Myocyte (in vitro differentiated cells): ENCODE measurements at regions not wholly inside any gene's neighbourhood (a gene's known extent, or its start where the extent isn't known, plus 50 kb on each side); places are given as distances from the start of the nearest gene placed in this dataset.
A peak's percentile ranks its signal among the peaks of the same experiment; 100 is the strongest.
"Not testable (repeated sequence)": the region's sequence is repeated elsewhere in the genome, so short reads cannot be mapped to it uniquely, and the experiment has no call there.

Source experiments
- DNase-seq: peaks from one replicate; pipeline ENCODE4 v3.0.0-alpha.2; 2012; ENCODE audit warnings: low read depth

DNA sequence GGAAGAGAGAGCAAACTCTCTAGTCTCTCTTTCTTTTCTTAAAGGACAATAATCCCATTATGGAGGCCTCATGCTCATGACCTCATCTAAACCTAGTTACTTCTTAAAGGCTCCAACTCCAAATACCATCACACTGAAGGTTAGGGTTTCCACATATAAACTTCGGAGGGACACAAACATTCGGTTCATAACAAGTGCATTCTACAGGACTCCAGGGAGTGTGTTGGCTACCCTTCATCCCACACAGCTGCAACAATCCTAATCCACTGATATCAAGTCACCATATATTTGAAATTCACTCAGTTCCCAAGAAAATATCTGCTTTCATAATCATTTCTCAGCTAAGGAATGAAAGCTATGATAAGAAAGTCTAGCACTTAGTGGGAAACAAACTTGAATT, 265.9 kb upstream of the PLEKHG7 start:
- DNase-seq = peak; percentile 27

GRCh38 chr12:92434607-92435025, 268.2 kb upstream of the PLEKHG7 start:
- DNase-seq = no peak

- DNase-seq = peak; percentile 65
These were observed 269.9 kb upstream of the PLEKHG7 start for GRCh38 chr12:92432724-92433441.

GRCh38 chr12:92431146-92431545, 271.6 kb upstream of the PLEKHG7 start:
- DNase-seq = peak; percentile 24

DNA sequence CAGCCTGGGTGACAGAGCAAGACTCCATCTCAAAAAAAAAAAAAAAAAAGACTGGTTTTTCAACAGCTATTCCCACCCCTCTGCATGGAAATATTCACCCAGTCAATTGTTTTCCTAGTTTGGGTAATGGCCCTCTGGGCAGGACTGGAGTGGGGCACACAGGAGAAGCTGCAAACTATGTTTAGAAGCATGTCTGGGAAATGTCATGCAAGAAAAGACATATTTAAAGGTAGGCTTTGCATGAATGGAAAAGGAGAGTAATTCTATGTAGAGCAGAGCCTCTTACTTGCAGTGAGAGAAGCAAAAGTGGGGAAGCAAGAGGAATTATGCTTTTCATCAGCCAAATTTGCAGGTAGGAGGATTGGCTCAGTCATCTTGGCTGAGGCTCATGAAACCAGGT, 276.5 kb upstream of the PLEKHG7 start:
- DNase-seq = no peak

- no peak for DNase-seq
These were observed 277.6 kb upstream of the PLEKHG7 start for GRCh38 chr12:92425165-92425564.

DNA sequence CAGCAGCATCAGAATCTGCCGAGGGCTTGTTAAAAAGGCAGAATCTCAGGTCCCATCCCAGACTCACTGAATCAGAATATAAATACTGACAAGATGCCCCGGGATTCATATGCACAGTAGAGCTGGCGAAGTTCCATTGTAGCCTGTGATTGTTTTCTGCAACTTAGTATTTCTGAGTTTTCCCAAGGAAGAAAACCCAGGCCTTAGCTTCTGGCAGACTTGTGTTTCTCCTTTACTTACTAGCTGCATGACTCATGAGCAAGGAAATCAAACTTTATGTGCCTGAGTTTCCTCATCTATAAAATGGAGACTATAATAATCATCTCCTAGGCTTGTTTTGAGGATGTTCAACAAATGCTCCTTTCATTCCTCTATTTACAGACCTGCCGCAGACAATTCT, 278.5 kb upstream of the PLEKHG7 start:
- no peak for DNase-seq

GRCh38 chr12:92421701-92422100, 276.1 kb upstream of the BTG1 start:
- DNase-seq = no peak

- no peak for DNase-seq
These were observed 275.4 kb upstream of the BTG1 start for GRCh38 chr12:92421042-92421441.

- DNase-seq = no peak
These were observed 273.6 kb upstream of the BTG1 start for GRCh38 chr12:92419201-92419600.

- no peak for DNase-seq
These were observed 272.7 kb upstream of the BTG1 start for GRCh38 chr12:92418381-92418780.

DNA sequence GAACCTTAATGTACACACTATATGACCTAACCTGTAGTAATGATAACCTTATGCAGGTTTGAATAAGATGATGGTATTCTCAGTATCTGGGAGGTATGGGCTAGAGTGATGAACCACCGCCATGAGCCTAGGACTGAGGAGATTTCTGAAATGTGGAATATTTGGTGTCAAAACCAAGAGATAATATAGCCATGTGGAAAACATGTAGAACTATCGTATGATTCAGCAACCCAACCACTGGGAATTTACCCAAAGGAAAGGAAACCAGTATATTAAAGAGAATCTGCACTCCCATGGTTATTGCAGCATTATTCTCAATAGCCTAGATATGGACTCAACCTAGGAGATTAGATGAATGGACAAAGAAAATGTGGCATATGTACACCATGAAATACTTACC, 271.7 kb upstream of the BTG1 start:
- DNase-seq = no peak

GRCh38 chr12:92416385-92416812, 270.8 kb upstream of the BTG1 start:
- no peak for DNase-seq

- DNase-seq = peak; percentile 55
These were observed 268.8 kb upstream of the BTG1 start for GRCh38 chr12:92414170-92415070.

DNA sequence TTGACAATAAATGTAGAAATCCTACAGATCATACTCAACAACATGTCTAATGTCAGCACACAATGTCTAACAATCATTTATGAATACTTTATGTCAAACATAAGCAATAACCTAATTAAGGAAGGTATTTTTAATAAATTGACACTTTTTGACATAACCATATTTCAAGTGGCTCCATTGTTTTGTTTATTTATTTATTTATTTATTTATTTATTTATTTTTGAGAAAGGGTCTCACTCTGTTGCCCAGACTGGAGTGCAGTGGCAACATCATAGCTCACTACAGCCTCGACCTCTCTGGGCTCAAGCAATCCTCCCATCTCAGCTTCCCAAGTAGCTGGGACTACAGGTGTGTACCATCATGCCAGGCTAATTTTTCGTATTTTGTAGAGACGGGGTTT, 267.6 kb upstream of the BTG1 start:
- DNase-seq = no peak

DNA sequence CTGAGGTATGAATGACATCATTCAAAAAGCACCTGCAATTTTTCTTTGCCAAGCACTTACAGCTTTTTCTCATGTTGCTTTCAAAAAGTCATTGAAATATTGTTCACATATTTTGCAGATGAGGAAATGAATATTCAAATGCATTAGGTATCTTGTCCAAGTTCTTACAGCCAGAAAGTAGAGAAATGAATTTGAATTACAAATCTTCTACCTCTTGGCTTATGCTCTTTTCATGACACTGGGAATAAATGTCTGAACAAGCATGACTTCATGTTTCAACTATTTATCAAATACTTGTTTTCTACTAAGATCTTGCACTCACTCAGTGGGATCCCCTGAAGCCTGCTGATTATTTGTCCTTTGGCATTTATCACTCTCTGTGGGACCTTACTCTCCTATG, 267.2 kb upstream of the BTG1 start:
- no peak for DNase-seq

DNA sequence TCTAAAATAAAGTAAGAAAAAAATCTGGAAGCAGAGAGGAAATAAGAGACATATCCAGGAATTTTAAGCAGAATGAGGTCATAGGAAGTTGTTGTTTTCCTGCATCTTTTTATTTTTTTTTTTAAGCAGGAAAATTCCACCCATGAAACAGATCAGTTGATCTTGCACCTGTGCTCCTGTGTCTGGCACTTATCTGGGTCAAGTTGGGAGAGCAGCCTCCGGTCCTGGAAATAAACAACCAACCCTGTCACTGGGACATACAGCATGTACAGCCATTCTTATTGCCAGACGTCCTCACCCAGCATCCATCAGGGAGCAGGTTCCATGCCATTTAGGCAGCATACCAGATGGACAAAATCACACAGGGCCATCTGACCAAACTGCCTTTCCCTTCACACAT, 266.0 kb upstream of the BTG1 start:
- peak; percentile 50 for DNase-seq

GRCh38 chr12:92408072-92408900, 262.6 kb upstream of the BTG1 start:
- peak; percentile 71 for DNase-seq

- not testable (repeated sequence) for DNase-seq
These were observed 260.9 kb upstream of the BTG1 start for GRCh38 chr12:92406404-92407070.

GRCh38 chr12:92405801-92406251, 260.2 kb upstream of the BTG1 start:
- DNase-seq = not testable (repeated sequence)

DNA sequence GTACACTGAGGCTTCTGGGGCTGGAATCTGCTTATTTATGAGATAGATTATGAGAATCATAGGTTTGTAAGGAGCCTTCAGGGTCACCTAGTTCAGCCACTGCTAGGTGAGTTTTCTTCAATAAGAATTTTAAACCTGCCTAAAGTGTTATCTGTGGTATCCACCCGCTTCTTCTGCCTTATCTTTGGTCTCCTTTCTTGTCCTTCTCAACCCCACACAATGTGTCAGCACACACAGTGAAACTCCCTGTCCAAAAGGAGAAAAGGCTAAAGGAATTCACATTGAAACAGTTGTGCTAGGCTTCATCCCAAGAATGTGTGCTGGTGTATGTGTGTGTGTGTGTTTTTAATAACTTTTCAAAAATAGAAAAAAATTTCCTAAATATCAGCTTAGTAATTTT, 259.3 kb upstream of the BTG1 start:
- DNase-seq = peak; percentile 41
